Activated naive CD4-positive, alpha-beta T cell treated with anti-CD3 and anti-CD28 coated beads, Interleukin-2, amount 10 ng/mL, durations not matched to agents 7 days and 5 days (primary cell): ENCODE measurements at regions not wholly inside any gene's neighbourhood (a gene's known extent, or its start where the extent isn't known, plus 50 kb on each side); places are given as distances from the start of the nearest gene placed in this dataset.

Experiments used
- CTCF ChIA-PET: fragments of 350-600 bp; sonication (Branson Sonifier 250); formaldehyde crosslinking; loops from one replicate; lab custom pipeline; 2021; ENCODE audit warnings: antibody characterized with exemption; lab: Charles Lee
- DNase-seq: peaks from one replicate; pipeline ENCODE4 v3.0.0-alpha.2; 2020
- H3K27ac Mint-ChIP-seq: one replicate; pipeline ENCODE4 v1.8.0; 2021; ENCODE audit warnings: mild to moderate bottlenecking, moderate library complexity, mixed read lengths
- H3K27me3 Mint-ChIP-seq: one replicate; pipeline ENCODE4 v1.8.0; 2021; ENCODE audit warnings: mild to moderate bottlenecking, mixed read lengths
- H3K36me3 Mint-ChIP-seq: one replicate; pipeline ENCODE4 v1.8.0; 2021; ENCODE audit warnings: mixed read lengths
- H3K4me1 Mint-ChIP-seq: one replicate; pipeline ENCODE4 v1.8.0; 2021; ENCODE audit warnings: mixed read lengths
- H3K4me3 Mint-ChIP-seq: one replicate; pipeline ENCODE4 v1.8.0; 2021; ENCODE audit warnings: mild to moderate bottlenecking, moderate library complexity, mixed read lengths
- H3K9me3 Mint-ChIP-seq: one replicate; pipeline ENCODE4 v1.8.0; 2021; ENCODE audit warnings: mixed read lengths

DNA sequence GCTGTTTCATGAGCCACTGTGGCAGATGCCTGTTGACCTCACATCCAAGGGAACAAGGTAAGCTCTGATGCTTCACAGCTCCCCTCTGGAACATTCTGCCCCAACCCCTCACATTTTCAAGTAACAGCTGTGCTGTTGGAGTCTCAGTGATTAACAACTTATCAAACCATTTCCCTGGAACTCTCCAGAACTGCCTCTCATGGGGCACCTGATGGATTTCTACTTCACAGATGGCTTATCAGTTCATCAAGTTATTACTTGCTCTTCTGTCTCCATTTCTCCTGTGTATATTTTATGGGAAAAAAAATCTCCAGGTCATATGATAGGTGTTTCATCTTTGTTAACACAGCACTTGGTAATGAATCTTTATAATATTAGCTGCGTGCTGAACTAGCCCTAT lies 322.4 kb downstream of the MAN2A1 start:
- Mint-ChIP-seq H3K4me3 (no peak overlapping the region), H3K27me3 (no peaks in the 10 kb centered on the region), H3K4me1 (no peaks in the 10 kb centered on the region), H3K36me3 (no peaks in the 10 kb centered on the region), H3K9me3 (peaks cover 2% of the 10 kb centered on the region), H3K27ac (no peak overlapping the region)
- CTCF ChIA-PET, result no interaction called here
- no peak for DNase-seq

DNA sequence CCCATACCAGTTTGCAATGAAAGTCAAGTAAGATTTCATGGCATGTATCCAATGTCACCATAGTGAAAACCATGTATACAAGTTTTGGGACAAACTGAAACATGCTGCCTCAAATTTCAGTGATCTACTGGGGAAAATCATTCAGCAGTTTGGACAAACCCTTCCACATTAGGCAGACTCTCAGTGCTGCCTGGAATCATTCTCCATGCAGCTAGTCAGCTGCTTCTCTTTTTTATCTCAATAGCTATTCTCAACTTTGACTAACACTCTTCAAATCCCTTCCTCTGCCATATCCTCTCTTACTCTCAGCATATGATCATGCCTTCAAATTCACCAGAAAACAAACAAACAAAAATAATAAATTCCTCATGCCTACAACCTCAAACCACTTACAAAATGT lies 323.3 kb downstream of the MAN2A1 start:
- CTCF ChIA-PET, result no interaction called here
- no peaks in the 10 kb centered on the region for H3K4me1 Mint-ChIP-seq
- DNase-seq, result no peak
- H3K36me3 Mint-ChIP-seq, result no peaks in the 10 kb centered on the region
- H3K27ac Mint-ChIP-seq, result no peak overlapping the region
- no peaks in the 10 kb centered on the region for H3K27me3 Mint-ChIP-seq
- peaks cover 2% of the 10 kb centered on the region for H3K9me3 Mint-ChIP-seq
- H3K4me3 Mint-ChIP-seq, result no peak overlapping the region

DNA sequence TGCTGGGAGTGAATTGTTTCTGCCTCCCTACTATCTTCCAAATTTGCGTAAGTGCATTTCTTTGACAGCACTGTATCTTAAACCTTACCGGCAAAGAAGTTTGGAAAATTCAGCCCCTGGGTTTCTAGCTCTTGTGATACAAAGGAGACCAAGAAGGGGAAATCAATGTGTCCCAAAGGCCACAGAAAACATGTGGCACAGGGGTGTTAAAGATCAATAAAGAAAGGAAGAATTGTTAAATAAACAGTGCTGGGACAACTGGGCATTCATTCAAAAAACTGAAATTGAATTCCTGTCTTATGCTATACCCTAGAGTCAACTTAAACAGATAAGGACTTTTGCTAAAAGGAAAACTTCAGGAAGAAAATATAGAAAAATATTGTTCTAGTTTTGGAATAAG lies 328.1 kb downstream of the MAN2A1 start:
- H3K4me1 Mint-ChIP-seq, result no peaks in the 10 kb centered on the region
- H3K4me3 Mint-ChIP-seq, result no peak overlapping the region
- peaks cover 2% of the 10 kb centered on the region for H3K9me3 Mint-ChIP-seq
- H3K27ac Mint-ChIP-seq, result no peak overlapping the region
- H3K36me3 Mint-ChIP-seq, result no peaks in the 10 kb centered on the region
- DNase-seq, result no peak
- H3K27me3 Mint-ChIP-seq, result no peaks in the 10 kb centered on the region
- CTCF ChIA-PET, result no interaction called here

DNA sequence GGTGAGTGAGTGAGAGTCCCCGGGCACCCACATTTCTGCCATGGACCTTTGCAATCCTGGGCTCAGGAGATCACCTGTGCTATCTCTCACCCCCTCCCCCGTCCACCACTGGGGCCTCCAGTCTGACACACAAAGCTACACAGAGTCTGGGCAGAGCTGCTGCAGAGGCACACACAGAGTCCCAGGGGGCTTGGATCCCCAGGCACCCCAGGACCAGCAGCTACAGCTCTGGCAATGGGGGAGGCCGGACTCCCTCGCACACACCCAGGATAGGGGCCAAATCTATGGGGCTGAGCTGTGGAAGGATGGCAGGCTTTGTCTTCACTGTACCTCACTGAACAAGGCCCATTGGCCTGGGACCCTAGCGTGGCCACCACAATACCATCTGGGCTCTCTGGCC lies 328.8 kb downstream of the MAN2A1 start:
- H3K36me3 Mint-ChIP-seq, result no peaks in the 10 kb centered on the region
- no peak overlapping the region for H3K27ac Mint-ChIP-seq
- H3K27me3 Mint-ChIP-seq, result no peaks in the 10 kb centered on the region
- no peaks in the 10 kb centered on the region for H3K4me1 Mint-ChIP-seq
- no peak overlapping the region for H3K4me3 Mint-ChIP-seq
- H3K9me3 Mint-ChIP-seq, result peaks cover under 1% of the 10 kb centered on the region
- DNase-seq, result no peak
- CTCF ChIA-PET, result no interaction called here

DNA sequence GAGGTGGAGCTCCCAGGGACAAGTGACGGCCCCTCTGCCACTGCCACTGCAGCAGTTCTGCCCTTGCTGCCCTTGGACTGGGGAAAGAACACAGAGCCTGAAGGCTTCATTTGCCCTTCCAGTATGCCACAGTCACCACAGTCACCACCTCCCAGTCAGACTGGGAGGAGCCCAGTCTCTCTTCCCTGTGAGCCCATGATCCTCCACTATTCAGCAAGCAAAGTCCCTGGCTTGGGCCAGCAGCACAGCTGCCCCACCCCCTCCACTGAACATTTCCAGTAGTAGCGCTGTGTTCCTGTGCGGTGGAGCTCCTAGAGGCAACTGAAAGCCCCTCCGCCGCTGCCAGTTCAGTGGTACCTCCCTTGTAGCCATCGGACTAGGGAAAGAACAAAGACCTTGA lies 329.4 kb downstream of the MAN2A1 start:
- Mint-ChIP-seq H3K9me3 (peaks cover 1% of the 10 kb centered on the region), H3K36me3 (no peaks in the 10 kb centered on the region), H3K27ac (no peak overlapping the region), H3K27me3 (no peaks in the 10 kb centered on the region), H3K4me1 (no peaks in the 10 kb centered on the region), H3K4me3 (no peak overlapping the region)
- no peak for DNase-seq
- CTCF ChIA-PET, result no interaction called here

DNA sequence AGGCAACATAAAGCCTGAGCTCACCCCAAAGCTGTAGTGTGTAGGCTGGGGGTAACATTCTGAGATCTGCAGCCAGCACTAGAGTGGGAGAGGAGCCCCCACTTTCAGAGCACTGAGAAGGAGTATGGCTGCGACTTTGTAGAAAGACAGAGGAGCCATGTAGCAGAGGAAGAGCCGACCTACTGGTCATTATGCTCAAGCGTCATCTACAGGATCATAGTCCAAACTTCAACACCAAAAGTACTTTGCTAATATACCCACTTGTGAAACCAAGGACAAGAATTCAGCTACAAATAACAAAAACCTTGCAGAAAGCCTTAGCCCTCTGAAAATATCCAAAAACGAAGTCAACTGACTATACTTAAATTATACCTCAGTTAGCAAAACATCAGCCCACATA lies 330.1 kb downstream of the MAN2A1 start:
- Mint-ChIP-seq H3K36me3 (no peaks in the 10 kb centered on the region), H3K4me3 (no peak overlapping the region), H3K4me1 (no peaks in the 10 kb centered on the region), H3K9me3 (peaks cover 1% of the 10 kb centered on the region), H3K27me3 (no peaks in the 10 kb centered on the region), H3K27ac (no peak overlapping the region)
- CTCF ChIA-PET, result no interaction called here
- DNase-seq, result no peak

DNA sequence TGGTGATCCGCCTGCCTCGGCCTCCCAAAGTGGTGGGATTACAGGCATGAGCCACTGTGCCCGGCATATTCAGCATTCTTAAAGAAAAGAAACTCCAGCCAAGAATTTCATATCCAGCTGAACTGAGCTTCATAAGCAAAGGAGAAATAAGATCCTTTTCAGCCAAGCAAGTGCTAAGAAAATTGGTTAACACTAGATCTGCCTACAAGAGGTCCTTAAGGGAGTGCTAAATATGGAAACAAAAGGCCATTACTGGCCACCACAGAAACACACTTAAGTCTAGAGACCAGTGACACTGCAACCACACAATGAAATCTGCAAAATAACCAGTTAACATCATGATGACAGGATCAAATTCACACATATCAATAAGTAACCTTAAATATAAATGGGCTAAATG lies 331.5 kb downstream of the MAN2A1 start:
- Mint-ChIP-seq H3K4me3 (no peak overlapping the region), H3K27me3 (no peaks in the 10 kb centered on the region), H3K9me3 (peaks cover 1% of the 10 kb centered on the region), H3K27ac (no peak overlapping the region), H3K36me3 (no peaks in the 10 kb centered on the region), H3K4me1 (no peaks in the 10 kb centered on the region)
- CTCF ChIA-PET, result no interaction called here
- no peak for DNase-seq

DNA sequence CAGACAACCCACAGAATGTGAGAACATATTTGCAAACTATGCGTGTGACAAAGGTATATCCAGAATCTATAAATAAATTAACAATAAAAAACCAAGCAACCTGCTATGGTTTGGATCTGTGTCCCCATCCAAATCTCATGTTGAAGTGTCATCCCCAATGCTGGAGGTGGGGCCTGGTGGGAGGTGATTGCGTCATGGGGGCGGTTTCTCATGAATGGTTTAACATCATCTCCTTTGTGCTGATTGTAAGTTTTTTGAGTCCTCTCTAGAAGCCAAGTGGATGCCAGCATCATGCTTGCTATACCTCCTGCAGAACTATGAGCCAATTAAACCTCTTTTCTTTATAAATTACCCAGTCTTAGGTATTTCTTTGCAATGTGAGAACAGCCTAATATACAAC lies 335.4 kb downstream of the MAN2A1 start:
- H3K36me3 Mint-ChIP-seq, result no peaks in the 10 kb centered on the region
- H3K4me1 Mint-ChIP-seq, result peaks cover 7% of the 10 kb centered on the region
- H3K9me3 Mint-ChIP-seq, result peaks cover 4% of the 10 kb centered on the region
- CTCF ChIA-PET, result no interaction called here
- no peak overlapping the region for H3K27ac Mint-ChIP-seq
- no peak overlapping the region for H3K4me3 Mint-ChIP-seq
- DNase-seq, result no peak
- H3K27me3 Mint-ChIP-seq, result no peaks in the 10 kb centered on the region

DNA sequence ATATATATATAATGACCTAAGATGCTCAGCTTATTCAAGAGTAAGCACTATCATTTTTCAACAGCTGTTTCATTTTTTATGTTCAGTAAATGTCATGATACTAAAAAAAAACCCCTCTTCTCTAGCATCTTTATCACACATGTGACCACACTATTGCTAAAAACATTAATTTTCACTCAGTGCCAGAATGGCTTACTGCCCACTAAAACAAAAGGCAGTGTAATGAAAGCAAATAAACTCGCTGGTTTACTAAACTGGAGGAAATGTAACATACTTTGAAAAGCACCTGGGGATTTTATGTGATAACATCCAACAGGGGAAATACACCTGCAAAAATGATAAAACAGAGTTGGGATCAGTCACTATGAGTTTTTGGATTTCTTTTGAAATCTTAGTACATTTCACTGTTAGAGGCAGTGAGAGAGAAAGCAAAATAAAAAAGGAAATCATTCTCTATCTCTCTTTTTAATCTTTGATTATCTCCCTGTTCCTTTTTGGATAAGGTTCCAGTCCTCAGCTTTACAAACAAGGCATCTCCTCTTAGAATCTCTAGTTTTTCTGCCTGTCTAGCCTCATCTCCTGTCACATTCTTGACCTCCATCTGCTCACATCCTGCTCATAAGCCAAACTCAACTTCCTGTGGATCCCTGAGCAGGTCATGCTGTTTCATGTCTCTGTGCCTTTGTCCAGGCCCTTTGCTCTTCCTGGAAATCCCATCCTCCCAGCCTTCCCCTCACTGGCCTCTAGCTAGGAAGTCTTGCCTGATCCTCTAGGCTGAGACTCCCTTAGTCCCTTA lies 338.0 kb downstream of the MAN2A1 start:
- no peaks in the 10 kb centered on the region for H3K36me3 Mint-ChIP-seq
- no peak for DNase-seq
- CTCF ChIA-PET, result no interaction called here
- H3K27me3 Mint-ChIP-seq, result no peaks in the 10 kb centered on the region
- H3K27ac Mint-ChIP-seq, result no peak overlapping the region
- H3K9me3 Mint-ChIP-seq, result peaks cover 4% of the 10 kb centered on the region
- H3K4me1 Mint-ChIP-seq, result peaks cover 7% of the 10 kb centered on the region
- H3K4me3 Mint-ChIP-seq, result no peak overlapping the region

DNA sequence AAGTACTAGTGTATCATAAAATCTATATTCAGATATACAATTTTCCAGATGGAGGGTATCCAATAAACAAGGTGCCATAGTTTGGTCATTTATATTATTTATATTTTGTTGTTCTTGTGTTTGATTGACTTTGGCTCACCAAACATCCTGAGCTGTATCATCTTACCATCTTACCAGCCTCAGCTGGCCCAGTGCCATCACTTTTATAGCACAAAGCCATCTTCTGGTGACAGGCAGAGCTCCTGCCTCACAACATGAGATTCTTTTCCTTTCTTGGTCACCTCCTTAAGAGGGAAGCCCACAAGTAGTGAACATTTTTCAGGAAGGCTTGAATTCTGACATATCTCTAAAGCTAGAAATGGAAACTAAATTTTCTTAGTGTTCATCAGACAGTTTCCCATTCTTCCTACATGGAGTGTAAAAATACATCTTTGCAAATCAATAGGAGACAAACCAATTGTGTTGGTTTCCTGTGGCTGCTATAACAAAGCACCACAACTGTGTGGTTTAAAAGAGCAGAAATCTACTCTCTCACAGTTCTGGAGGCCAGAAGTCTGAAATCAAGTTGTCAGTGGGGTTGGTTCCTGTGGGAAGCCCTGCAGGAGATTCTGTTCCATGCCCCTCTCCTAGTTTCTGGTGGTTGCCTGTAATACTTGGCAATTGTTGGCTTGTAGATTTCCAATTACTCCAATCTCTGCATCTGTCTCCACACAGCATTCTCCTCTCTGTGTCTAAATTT lies 341.8 kb downstream of the MAN2A1 start:
- H3K9me3 Mint-ChIP-seq, result peaks cover 3% of the 10 kb centered on the region
- H3K4me3 Mint-ChIP-seq, result no peak overlapping the region
- peaks cover 7% of the 10 kb centered on the region for H3K4me1 Mint-ChIP-seq
- CTCF ChIA-PET, result interaction anchor here (1.5 kb wide), 1 partner anchor 343 kb away, joined by 3 read pairs; no protein-coding TSS in a partner anchor
- H3K27me3 Mint-ChIP-seq, result no peaks in the 10 kb centered on the region
- no peak for DNase-seq
- H3K36me3 Mint-ChIP-seq, result no peaks in the 10 kb centered on the region
- H3K27ac Mint-ChIP-seq, result no peak overlapping the region

DNA sequence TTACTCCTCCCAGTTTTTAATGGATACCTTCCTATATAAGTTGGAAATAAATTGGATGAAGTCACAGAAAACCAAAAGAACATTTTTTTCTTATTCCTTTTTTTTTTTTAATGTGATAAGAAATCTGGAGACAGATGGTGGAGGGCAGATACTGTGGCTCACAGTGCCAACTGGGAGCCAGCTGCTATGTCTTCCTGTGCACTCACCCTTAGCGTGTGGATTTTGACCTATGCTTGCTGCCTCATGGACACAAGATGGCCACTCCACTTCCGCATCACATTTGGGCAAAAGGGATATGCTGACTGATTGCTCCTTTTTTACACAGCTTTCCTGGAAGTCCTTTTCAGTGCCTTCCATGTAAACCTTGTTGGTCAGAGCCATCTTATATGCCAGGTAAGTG lies 342.6 kb downstream of the MAN2A1 start:
- no peak overlapping the region for H3K4me3 Mint-ChIP-seq
- H3K4me1 Mint-ChIP-seq, result peaks cover 7% of the 10 kb centered on the region
- CTCF ChIA-PET, result interaction anchor here (0.6 kb wide), 1 partner anchor 1217 kb away, joined by 3 read pairs; no protein-coding TSS in a partner anchor
- H3K27ac Mint-ChIP-seq, result no peak overlapping the region
- no peak for DNase-seq
- no peaks in the 10 kb centered on the region for H3K27me3 Mint-ChIP-seq
- H3K36me3 Mint-ChIP-seq, result no peaks in the 10 kb centered on the region
- H3K9me3 Mint-ChIP-seq, result no peaks in the 10 kb centered on the region

DNA sequence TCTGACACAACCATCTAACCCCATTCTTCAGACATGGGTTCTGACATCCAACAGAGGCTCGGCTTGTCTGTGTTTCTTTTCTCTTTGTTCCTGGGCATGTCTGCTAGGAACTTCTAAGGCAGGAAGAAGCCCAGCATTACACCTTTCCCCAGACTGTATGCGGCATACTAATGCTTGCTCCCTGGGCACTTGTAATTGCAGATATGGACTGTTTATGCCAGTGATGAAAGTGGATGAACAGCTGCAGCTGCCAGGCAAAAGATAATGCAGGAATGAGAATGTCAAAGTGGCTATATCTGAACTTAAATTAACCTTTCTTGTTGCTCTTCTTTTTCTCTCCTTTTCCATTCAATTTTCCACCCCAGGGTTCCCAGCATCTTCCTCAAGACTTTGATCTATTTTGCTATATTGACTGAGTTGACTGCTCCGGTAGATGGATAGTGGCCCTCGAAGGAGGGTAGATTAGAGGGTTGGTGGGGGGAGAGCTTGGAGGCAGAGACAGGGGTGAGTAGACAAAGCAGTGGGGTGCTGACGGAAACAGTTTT lies 344.4 kb downstream of the MAN2A1 start:
- Mint-ChIP-seq H3K4me1 (no peaks in the 10 kb centered on the region), H3K4me3 (no peak overlapping the region), H3K9me3 (no peaks in the 10 kb centered on the region), H3K27me3 (no peaks in the 10 kb centered on the region), H3K27ac (no peak overlapping the region), H3K36me3 (no peaks in the 10 kb centered on the region)
- CTCF ChIA-PET, result interaction anchor here (0.7 kb wide), 1 partner anchor 15 kb away, joined by 3 read pairs; no protein-coding TSS in a partner anchor
- DNase-seq, result no peak

DNA sequence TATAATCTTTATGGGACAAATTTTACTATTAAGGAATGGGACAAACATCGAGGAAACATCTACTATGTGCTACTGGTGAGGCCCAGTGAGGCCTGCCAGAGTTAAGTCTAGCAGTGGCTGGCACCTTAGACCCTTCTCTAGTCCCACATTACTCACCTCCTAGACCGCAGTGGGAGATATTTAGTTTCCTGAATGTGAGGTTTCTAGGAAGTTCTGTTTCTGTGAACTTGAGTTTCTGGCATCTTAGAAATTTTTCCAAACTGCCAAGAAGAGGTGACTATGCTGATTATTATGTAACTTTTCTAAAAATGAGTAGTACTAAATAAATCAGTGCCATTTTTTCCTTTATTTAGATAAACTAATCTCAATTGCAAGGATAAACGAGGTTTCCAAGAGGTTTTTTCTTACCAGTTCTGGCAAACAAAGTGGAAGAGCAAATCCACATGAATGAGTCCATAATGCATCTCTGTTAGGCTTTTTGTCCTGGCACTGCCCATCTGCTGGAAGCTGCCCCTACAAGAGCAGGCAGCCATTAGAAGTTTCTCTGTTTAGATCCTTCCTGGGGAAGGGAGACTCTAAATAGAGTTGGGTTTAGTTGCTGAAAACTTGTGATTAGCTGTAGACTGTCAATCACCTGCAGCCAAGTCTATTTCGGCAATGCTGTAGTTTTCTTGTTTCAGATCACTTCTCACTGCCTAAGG lies 348.7 kb downstream of the MAN2A1 start:
- Mint-ChIP-seq H3K4me1 (peaks cover 5% of the 10 kb centered on the region), H3K4me3 (no peak overlapping the region), H3K27me3 (no peaks in the 10 kb centered on the region), H3K9me3 (peaks cover 11% of the 10 kb centered on the region), H3K36me3 (peaks cover 3% of the 10 kb centered on the region), H3K27ac (no peak overlapping the region)
- CTCF ChIA-PET, result interaction anchor here (0.6 kb wide), 1 partner anchor 399 kb away, joined by 3 read pairs; no protein-coding TSS in a partner anchor
- no peak for DNase-seq

DNA sequence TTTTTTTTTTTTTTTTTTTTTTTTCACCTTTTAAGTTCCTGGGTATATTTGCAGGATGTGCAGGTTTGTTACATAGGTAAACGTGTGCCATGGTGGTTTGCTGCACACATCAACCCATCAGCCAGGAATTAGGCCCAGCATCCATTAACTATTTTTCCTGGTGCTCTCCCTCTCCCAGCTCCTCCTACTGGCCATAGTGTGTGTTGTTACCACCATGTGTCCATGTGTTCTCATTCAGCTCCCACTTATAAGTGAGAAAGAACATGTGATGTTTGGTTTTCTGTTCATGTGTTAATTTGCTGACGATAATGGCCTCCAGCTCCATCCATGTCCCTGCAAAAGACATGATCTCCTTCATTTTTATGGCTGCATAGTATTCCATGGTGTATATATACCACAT lies 350.5 kb downstream of the MAN2A1 start:
- no peak overlapping the region for H3K4me3 Mint-ChIP-seq

More for the DNA sequence above, 350.5 kb downstream of the MAN2A1 start:
- no peak for DNase-seq
- Mint-ChIP-seq H3K27ac (no peak overlapping the region), H3K9me3 (peaks cover 22% of the 10 kb centered on the region), H3K4me1 (peaks cover 5% of the 10 kb centered on the region), H3K27me3 (no peaks in the 10 kb centered on the region), H3K36me3 (peaks cover 5% of the 10 kb centered on the region)
- CTCF ChIA-PET, result no interaction called here
